ENCODE measurements at regions not wholly inside any gene's neighbourhood (a gene's known extent, or its start where the extent isn't known, plus 50 kb on each side); places are given as distances from the start of the nearest gene placed in this dataset.

DNA sequence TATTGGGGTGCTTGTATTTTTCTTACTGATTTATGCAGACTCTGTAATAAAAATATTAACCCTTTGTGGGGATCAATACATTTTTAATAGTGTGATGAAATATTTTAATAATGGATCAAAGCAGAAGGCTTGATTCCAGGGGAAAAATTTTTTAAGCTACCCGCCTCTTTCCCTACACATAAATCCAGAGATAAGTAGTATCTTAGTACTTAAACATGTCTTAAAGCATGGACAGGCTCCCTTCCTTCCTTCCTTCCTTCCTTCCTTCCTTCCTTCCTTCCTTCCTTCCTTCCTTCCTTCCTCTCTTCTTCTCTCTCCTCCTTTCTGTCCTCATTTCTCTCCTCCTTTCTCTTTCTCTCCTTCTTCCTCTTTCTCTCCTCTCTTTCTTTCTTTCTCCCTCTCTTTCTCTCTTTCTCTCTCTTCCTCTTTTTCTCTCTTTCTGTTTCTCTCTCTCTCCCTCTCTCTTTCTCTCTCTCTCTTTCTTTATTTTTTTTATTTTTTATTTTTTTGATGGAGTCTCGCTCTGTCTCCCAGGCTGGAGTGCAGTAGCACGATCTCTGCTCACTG lies 78.0 kb upstream of the SPRY4 start:
- Histone ChIP-seq H3K36me3 (ENCODE audit: insufficient read depth) (no peaks in the 10 kb centered on the region), H3K27me3 (ENCODE audit: insufficient read depth) (no peaks in the 10 kb centered on the region), H2AFZ (no peak overlapping the region), H3K4me3 (no peak overlapping the region), H3K27ac (ENCODE audit: low read depth) (no peak overlapping the region), H3F3A (replicated peaks; ENCODE audit: low read depth) (no peaks in the 10 kb centered on the region), H3K4me2 (no peak overlapping the region), H4K20me1 (replicated peaks; ENCODE audit: insufficient read depth) (no peaks in the 10 kb centered on the region), H3K9me2 (ENCODE audit: insufficient read depth) (no peaks in the 10 kb centered on the region), H3K4me1 (ENCODE audit: insufficient read depth) (peaks cover 34% of the 10 kb centered on the region), H3K79me2 (replicated peaks; ENCODE audit: insufficient read depth) (no peaks in the 10 kb centered on the region)
- H3K36me3 Mint-ChIP-seq (ENCODE audit: low read depth) = peaks cover 1% of the 10 kb centered on the region; the same call in 1 of the 3 replicates
- DNase-seq (ENCODE audit: low spot score) (no peak), ATAC-seq (no peak)
- no peaks in the 10 kb centered on the region for H3K9me3 Mint-ChIP-seq
- H3K4me1 Mint-ChIP-seq = peaks cover 36% of the 10 kb centered on the region
- TF ChIP-seq NANOG (IDR thresholded peaks at IDR 0.05; ENCODE audit: borderline replicate concordance) (no peak), ZNF331 (CRISPR knock-in tag; IDR thresholded peaks at IDR 0.05; ENCODE audit: low read depth) (no peak)
- TF ChIP-seq, protein P1, sequence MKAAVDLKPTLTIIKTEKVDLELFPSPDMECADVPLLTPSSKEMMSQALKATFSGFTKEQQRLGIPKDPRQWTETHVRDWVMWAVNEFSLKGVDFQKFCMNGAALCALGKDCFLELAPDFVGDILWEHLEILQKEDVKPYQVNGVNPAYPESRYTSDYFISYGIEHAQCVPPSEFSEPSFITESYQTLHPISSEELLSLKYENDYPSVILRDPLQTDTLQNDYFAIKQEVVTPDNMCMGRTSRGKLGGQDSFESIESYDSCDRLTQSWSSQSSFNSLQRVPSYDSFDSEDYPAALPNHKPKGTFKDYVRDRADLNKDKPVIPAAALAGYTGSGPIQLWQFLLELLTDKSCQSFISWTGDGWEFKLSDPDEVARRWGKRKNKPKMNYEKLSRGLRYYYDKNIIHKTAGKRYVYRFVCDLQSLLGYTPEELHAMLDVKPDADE (IDR thresholded peaks at IDR 0.05) = no peak
- TF ChIP-seq, protein P2, sequence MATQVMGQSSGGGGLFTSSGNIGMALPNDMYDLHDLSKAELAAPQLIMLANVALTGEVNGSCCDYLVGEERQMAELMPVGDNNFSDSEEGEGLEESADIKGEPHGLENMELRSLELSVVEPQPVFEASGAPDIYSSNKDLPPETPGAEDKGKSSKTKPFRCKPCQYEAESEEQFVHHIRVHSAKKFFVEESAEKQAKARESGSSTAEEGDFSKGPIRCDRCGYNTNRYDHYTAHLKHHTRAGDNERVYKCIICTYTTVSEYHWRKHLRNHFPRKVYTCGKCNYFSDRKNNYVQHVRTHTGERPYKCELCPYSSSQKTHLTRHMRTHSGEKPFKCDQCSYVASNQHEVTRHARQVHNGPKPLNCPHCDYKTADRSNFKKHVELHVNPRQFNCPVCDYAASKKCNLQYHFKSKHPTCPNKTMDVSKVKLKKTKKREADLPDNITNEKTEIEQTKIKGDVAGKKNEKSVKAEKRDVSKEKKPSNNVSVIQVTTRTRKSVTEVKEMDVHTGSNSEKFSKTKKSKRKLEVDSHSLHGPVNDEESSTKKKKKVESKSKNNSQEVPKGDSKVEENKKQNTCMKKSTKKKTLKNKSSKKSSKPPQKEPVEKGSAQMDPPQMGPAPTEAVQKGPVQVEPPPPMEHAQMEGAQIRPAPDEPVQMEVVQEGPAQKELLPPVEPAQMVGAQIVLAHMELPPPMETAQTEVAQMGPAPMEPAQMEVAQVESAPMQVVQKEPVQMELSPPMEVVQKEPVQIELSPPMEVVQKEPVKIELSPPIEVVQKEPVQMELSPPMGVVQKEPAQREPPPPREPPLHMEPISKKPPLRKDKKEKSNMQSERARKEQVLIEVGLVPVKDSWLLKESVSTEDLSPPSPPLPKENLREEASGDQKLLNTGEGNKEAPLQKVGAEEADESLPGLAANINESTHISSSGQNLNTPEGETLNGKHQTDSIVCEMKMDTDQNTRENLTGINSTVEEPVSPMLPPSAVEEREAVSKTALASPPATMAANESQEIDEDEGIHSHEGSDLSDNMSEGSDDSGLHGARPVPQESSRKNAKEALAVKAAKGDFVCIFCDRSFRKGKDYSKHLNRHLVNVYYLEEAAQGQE (IDR thresholded peaks at IDR 0.05; ENCODE audit: unreplicated experiment) = no peak
- TF ChIP-seq, protein P3, sequence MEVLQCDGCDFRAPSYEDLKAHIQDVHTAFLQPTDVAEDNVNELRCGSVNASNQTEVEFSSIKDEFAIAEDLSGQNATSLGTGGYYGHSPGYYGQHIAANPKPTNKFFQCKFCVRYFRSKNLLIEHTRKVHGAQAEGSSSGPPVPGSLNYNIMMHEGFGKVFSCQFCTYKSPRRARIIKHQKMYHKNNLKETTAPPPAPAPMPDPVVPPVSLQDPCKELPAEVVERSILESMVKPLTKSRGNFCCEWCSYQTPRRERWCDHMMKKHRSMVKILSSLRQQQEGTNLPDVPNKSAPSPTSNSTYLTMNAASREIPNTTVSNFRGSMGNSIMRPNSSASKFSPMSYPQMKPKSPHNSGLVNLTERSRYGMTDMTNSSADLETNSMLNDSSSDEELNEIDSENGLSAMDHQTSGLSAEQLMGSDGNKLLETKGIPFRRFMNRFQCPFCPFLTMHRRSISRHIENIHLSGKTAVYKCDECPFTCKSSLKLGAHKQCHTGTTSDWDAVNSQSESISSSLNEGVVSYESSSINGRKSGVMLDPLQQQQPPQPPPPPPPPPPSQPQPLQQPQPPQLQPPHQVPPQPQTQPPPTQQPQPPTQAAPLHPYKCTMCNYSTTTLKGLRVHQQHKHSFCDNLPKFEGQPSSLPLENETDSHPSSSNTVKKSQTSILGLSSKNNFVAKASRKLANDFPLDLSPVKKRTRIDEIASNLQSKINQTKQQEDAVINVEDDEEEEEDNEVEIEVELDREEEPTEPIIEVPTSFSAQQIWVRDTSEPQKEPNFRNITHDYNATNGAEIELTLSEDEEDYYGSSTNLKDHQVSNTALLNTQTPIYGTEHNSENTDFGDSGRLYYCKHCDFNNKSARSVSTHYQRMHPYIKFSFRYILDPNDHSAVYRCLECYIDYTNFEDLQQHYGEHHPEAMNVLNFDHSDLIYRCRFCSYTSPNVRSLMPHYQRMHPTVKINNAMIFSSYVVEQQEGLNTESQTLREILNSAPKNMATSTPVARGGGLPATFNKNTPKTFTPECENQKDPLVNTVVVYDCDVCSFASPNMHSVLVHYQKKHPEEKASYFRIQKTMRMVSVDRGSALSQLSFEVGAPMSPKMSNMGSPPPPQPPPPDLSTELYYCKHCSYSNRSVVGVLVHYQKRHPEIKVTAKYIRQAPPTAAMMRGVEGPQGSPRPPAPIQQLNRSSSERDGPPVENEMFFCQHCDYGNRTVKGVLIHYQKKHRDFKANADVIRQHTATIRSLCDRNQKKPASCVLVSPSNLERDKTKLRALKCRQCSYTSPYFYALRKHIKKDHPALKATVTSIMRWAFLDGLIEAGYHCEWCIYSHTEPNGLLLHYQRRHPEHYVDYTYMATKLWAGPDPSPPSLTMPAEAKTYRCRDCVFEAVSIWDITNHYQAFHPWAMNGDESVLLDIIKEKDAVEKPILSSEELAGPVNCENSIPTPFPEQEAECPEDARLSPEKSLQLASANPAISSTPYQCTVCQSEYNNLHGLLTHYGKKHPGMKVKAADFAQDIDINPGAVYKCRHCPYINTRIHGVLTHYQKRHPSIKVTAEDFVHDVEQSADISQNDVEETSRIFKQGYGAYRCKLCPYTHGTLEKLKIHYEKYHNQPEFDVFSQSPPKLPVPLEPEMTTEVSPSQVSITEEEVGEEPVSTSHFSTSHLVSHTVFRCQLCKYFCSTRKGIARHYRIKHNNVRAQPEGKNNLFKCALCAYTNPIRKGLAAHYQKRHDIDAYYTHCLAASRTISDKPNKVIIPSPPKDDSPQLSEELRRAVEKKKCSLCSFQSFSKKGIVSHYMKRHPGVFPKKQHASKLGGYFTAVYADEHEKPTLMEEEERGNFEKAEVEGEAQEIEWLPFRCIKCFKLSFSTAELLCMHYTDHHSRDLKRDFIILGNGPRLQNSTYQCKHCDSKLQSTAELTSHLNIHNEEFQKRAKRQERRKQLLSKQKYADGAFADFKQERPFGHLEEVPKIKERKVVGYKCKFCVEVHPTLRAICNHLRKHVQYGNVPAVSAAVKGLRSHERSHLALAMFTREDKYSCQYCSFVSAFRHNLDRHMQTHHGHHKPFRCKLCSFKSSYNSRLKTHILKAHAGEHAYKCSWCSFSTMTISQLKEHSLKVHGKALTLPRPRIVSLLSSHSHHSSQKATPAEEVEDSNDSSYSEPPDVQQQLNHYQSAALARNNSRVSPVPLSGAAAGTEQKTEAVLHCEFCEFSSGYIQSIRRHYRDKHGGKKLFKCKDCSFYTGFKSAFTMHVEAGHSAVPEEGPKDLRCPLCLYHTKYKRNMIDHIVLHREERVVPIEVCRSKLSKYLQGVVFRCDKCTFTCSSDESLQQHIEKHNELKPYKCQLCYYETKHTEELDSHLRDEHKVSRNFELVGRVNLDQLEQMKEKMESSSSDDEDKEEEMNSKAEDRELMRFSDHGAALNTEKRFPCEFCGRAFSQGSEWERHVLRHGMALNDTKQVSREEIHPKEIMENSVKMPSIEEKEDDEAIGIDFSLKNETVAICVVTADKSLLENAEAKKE (CRISPR knock-in tag; IDR thresholded peaks at IDR 0.05) = no peak
- H3K27ac Mint-ChIP-seq = no peak overlapping the region
- peaks cover 7% of the 10 kb centered on the region for H3K27me3 Mint-ChIP-seq (ENCODE audit: insufficient read depth, low read depth, poor library complexity)
- no peak overlapping the region for H3K4me3 Mint-ChIP-seq
